ENCODE measurements at regions not wholly inside any gene's neighbourhood (a gene's known extent, or its start where the extent isn't known, plus 50 kb on each side); places are given as distances from the start of the nearest gene placed in this dataset.
A peak's percentile ranks its signal among the peaks of the same experiment; 100 is the strongest.

DNA sequence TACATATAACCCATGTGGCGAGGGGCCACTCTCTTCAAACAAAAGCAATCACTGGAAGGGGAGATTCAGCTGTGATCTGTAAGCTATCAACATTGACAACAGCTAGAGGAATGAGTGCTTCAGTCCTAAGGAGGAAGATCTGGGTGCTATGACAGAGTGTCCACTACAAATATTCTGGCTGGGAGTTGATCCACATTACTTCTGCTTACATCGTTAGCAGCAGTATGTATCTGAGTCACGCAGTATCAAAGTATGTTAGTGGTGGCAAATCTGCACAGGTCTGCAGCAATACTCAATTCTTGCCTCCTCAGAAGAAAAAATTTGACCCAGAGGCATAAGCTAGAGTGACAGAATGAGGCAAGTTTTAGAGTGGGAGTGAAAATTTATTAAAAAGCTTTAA lies 267.0 kb downstream of the PTH2R start:
- Histone ChIP-seq H3K27ac (ENCODE audit: low read depth, low read length) (no peak overlapping the region), H4K5ac (ENCODE audit: insufficient read length, low read depth, low read length) (no peak overlapping the region), H3K56ac (replicated peaks; ENCODE audit: insufficient read length, low read depth, low read length) (no peak overlapping the region), H3K4me1 (replicated peaks in 1 of 4; ENCODE audit: control insufficient read depth in 3 of 4, insufficient read depth in 4 of 4, low read length in 3 of 4) (peaks cover 0 to 5% (median 0%) of the 10 kb centered on the region in 4 experiments; a peak in 3 of 7 replicates), H2BK15ac (ENCODE audit: low read length) (no peak overlapping the region), H4K8ac (ENCODE audit: extremely low read depth, insufficient read depth, low read length) (no peak overlapping the region), H3K79me2 (ENCODE audit: control insufficient read depth in 1 of 2, insufficient read depth in 2 of 2, low read length in 2 of 2) (no peaks in the 10 kb centered on the region), H3K14ac (ENCODE audit: insufficient read length) (no peak overlapping the region), H2BK5ac (ENCODE audit: low read depth, low read length) (no peak overlapping the region), H3K79me1 (ENCODE audit: low read depth, low read length) (no peaks in the 10 kb centered on the region), H3K4me2 (ENCODE audit: insufficient read depth in 1 of 2, low read depth in 2 of 2, low read length in 2 of 2) (no peak overlapping the region), H2BK12ac (ENCODE audit: low read depth, low read length) (no peak overlapping the region), H3K18ac (ENCODE audit: extremely low read depth, low read length) (no peak overlapping the region), H3K9me3 (ENCODE audit: insufficient read depth in 2 of 2, low read depth in 1 of 2, low read length in 1 of 2) (no peaks in the 10 kb centered on the region), H4K91ac (replicated peaks; ENCODE audit: insufficient read length, low read length) (no peak overlapping the region), H3K23ac (ENCODE audit: insufficient read length) (no peak overlapping the region), H2AK5ac (ENCODE audit: low read depth, low read length) (no peak overlapping the region), H3K36me3 (ENCODE audit: control insufficient read depth in 2 of 4, insufficient read depth in 4 of 4, low read length in 3 of 4) (no peaks in the 10 kb centered on the region), H2BK20ac (ENCODE audit: low read length) (no peak overlapping the region), H3K23me2 (ENCODE audit: low read depth, low read length) (no peaks in the 10 kb centered on the region), H2AFZ (ENCODE audit: low read length) (0 out of 2 replicates have a peak overlapping the region, but pooled peaks have one; percentile 11), H3K9ac (replicated peaks in 1 of 4; ENCODE audit: extremely low read depth in 1 of 4, low read depth in 3 of 4, low read length in 3 of 4) (no peak overlapping the region), H3K4ac (replicated peaks; ENCODE audit: insufficient read length, low read depth, low read length) (no peak overlapping the region), H4K20me1 (replicated peaks in 1 of 2; ENCODE audit: control insufficient read depth in 1 of 2, insufficient read depth in 2 of 2, low read length in 2 of 2) (no peaks in the 10 kb centered on the region), H3K4me3 (ENCODE audit: extremely low read depth in 1 of 4, insufficient read depth in 2 of 4, low read depth in 3 of 4, low read length in 4 of 4) (no peak overlapping the region), H3K27me3 (replicated peaks in 1 of 4; ENCODE audit: control insufficient read depth in 3 of 4, extremely low read depth in 1 of 4, insufficient read depth in 3 of 4, low read length in 3 of 4) (no peaks in the 10 kb centered on the region), H2BK120ac (replicated peaks; ENCODE audit: low read depth, low read length) (no peak overlapping the region)
- DNase-seq (ENCODE audit: low read depth in 1 of 2, low spot score in 2 of 2) (no peak), FAIRE-seq (no peak)
- ChIA-PET CTCF (ENCODE audit: partially characterized antibody) (interaction anchor here (1.0 to 2.1 kb wide), 4 partner anchors 13 to 266 kb away, joined by 3 to 6 read pairs (median 4); no protein-coding TSS in a partner anchor), POLR2A (ENCODE audit: partially characterized antibody) (no interaction called here)
- WGBS, 2 experiments (ENCODE audit: extremely low coverage in 1 of 2, insufficient coverage in 1 of 2, insufficient read length in 1 of 2, insufficient replicate concordance in 2 of 2, low coverage in 1 of 2, low lambda C conversion rate in 2 of 2, missing lambda C conversion rate in 1 of 2), result 93% methylated on average over 3 of the region's 3 CpGs; no CpG with 5 or more reads in 1 of the 2 experiments
- TF ChIP-seq CTBP2 (IDR thresholded peaks at IDR 0.05; ENCODE audit: borderline replicate concordance, insufficient read depth, insufficient read length, low read length) (no peak), FOSL1 (IDR thresholded peaks at IDR 0.05; ENCODE audit: insufficient read depth, low read depth, low read length) (no peak), MAFK (IDR thresholded peaks at IDR 0.05; ENCODE audit: low read depth, low read length) (no peak), YY1 (IDR thresholded peaks at IDR 0.05; ENCODE audit: low read depth, low read length) (no peak), KDM1A (IDR thresholded peaks at IDR 0.05; ENCODE audit: borderline replicate concordance, low read length) (no peak), CHD1 (IDR thresholded peaks at IDR 0.05; ENCODE audit: low read depth, low read length) (no peak), SP4 (IDR thresholded peaks at IDR 0.05; ENCODE audit: low read length) (no peak), POLR2AphosphoS5 (IDR thresholded peaks at IDR 0.05; ENCODE audit: low read depth, low read length) (no peak), BACH1 (IDR thresholded peaks at IDR 0.05; ENCODE audit: low read length) (no peak)
- TF ChIP-seq, protein P1, sequence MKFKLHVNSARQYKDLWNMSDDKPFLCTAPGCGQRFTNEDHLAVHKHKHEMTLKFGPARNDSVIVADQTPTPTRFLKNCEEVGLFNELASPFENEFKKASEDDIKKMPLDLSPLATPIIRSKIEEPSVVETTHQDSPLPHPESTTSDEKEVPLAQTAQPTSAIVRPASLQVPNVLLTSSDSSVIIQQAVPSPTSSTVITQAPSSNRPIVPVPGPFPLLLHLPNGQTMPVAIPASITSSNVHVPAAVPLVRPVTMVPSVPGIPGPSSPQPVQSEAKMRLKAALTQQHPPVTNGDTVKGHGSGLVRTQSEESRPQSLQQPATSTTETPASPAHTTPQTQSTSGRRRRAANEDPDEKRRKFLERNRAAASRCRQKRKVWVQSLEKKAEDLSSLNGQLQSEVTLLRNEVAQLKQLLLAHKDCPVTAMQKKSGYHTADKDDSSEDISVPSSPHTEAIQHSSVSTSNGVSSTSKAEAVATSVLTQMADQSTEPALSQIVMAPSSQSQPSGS (IDR thresholded peaks at IDR 0.05; ENCODE audit: low read length), result no peak
- TF ChIP-seq, protein P2, sequence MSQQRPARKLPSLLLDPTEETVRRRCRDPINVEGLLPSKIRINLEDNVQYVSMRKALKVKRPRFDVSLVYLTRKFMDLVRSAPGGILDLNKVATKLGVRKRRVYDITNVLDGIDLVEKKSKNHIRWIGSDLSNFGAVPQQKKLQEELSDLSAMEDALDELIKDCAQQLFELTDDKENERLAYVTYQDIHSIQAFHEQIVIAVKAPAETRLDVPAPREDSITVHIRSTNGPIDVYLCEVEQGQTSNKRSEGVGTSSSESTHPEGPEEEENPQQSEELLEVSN (IDR thresholded peaks at IDR 0.05), result no peak
- TF ChIP-seq, protein P3, sequence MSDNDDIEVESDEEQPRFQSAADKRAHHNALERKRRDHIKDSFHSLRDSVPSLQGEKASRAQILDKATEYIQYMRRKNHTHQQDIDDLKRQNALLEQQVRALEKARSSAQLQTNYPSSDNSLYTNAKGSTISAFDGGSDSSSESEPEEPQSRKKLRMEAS (IDR thresholded peaks at IDR 0.05), result no peak
